PC-3 (cell line): ENCODE measurements at regions not wholly inside any gene's neighbourhood (a gene's known extent, or its start where the extent isn't known, plus 50 kb on each side); places are given as distances from the start of the nearest gene placed in this dataset.

ENCODE experiments used
- ATAC-seq: fragments of 200-7000 bp; cut with Tn5 transposase; 2 replicates; pipeline ENCODE4 v1.9.1; 2020; ENCODE audit warnings: mild to moderate bottlenecking, moderate library complexity
- BruUV-seq: library from RNA; stranded (reverse); fragments of 400-500 nt; replicated peaks from 2 replicates; lab custom pipeline; 2021; lab: Mats Ljungman, UMichigan
- CTCF ChIA-PET: fragments of 300-600 bp; sonication (Branson Sonifier 250); formaldehyde crosslinking; loops from one replicate; lab custom pipeline; 2022; ENCODE audit warnings: antibody characterized with exemption; lab: Charles Lee
- POLR2A ChIA-PET: fragments of 300-600 bp; sonication (Branson Sonifier 250); formaldehyde crosslinking; loops from one replicate; lab custom pipeline; 2022; ENCODE audit warnings: antibody characterized with exemption; ENCODE audit not compliant: unreplicated experiment; lab: Charles Lee
- DNase-seq: peaks from one replicate; pipeline ENCODE4 v3.0.0-alpha.2; 2015
- H2AFZ ChIP-seq: fragments of 300-600 bp; sonication (generic); 2 replicates; pipeline ENCODE4 v1.6.0; 2016; ENCODE audit warnings: antibody characterized with exemption, low read length
- H3F3A ChIP-seq: fragments of 300-600 bp; sonication (generic); one replicate; pipeline ENCODE4 v1.6.0; 2017; ENCODE audit warnings: antibody characterized with exemption, low read length, control low read depth, mild to moderate bottlenecking; ENCODE audit not compliant: unreplicated experiment
- H3K27ac ChIP-seq: fragments of 300-600 bp; sonication (generic); 2 replicates; pipeline ENCODE4 v1.5.1; 2016; ENCODE audit warnings: mild to moderate bottlenecking, low read length
- H3K27me3 ChIP-seq: fragments of 300-600 bp; sonication (generic); 2 replicates; pipeline ENCODE4 v1.6.1; 2016; ENCODE audit warnings: low read length, mixed read lengths
- H3K36me3 ChIP-seq: fragments of 300-600 bp; sonication (generic); 2 replicates; pipeline ENCODE4 v1.6.1; 2016; ENCODE audit warnings: low read depth, mixed run types, low read length, mixed read lengths
- H3K4me1 ChIP-seq: fragments of 300-600 bp; sonication (generic); 2 replicates; pipeline ENCODE4 v1.5.1; 2016; ENCODE audit warnings: low read length; ENCODE audit not compliant: insufficient read depth
- H3K4me2 ChIP-seq: fragments of 300-600 bp; sonication (generic); 2 replicates; pipeline ENCODE4 v1.6.0; 2016; ENCODE audit warnings: low read length
- H3K4me3 ChIP-seq: fragments of 300-600 bp; sonication (generic); 2 replicates; pipeline ENCODE4 v1.5.1; 2016; ENCODE audit warnings: mild to moderate bottlenecking, low read length, mixed read lengths
- H3K79me2 ChIP-seq: fragments of 300-600 bp; sonication (generic); 2 replicates; pipeline ENCODE4 v1.6.1; 2017; ENCODE audit warnings: low read length, mixed read lengths
- H3K9ac ChIP-seq: fragments of 300-600 bp; sonication (generic); 2 replicates; pipeline ENCODE4 v1.6.0; 2016; ENCODE audit warnings: mild to moderate bottlenecking, low read length
- H3K9me2 ChIP-seq: fragments of 300-600 bp; sonication (generic); replicated peaks from 2 replicates; pipeline ENCODE4 v1.6.1; 2016; ENCODE audit warnings: mixed run types, low read length, mixed read lengths
- H3K9me3 ChIP-seq: fragments of 300-600 bp; sonication (generic); 2 replicates; pipeline ENCODE4 v1.6.1; 2016; ENCODE audit warnings: low read length, mixed read lengths
- H4K20me1 ChIP-seq: fragments of 300-600 bp; sonication (generic); 2 replicates; pipeline ENCODE4 v1.6.1; 2016; ENCODE audit warnings: low read length, mixed read lengths
- CTCF ChIP-seq: fragments of 300-600 bp; sonication (generic); conservative IDR thresholded peaks from 2 replicates; pipeline ENCODE4 v1.5.1; 2017; ENCODE audit warnings: antibody characterized with exemption, low read depth, mild to moderate bottlenecking, low read length
- EZH2 ChIP-seq: fragments of 300-600 bp; sonication (generic); IDR thresholded peaks from one replicate; pipeline ENCODE4 v1.6.1; 2017; ENCODE audit warnings: antibody characterized with exemption, mild to moderate bottlenecking, low read length; ENCODE audit not compliant: unreplicated experiment
- EZH2phosphoT487 ChIP-seq: fragments of 300-600 bp; sonication (generic); IDR thresholded peaks from 2 replicates; pipeline ENCODE4 v1.6.1; 2018; ENCODE audit warnings: mild to moderate bottlenecking, antibody characterized with exemption, low read length, borderline replicate concordance
- intact Hi-C: fragments of 100-400 bp; cut with micrococcal nuclease; formaldehyde crosslinking; loops from 2 replicates; pipeline ENCODE4 v1.9.0; 2023

GRCh38 chr21:34204481-34205439 lies 131.4 kb downstream of the MRPS6 start:
- H3K4me3 ChIP-seq: no peak overlapping the region
- no peak overlapping the region for H3K4me2 ChIP-seq
- TF ChIP-seq EZH2phosphoT487 (no peak), CTCF (no peak), EZH2 (no peak)
- H3F3A ChIP-seq: no peaks in the 10 kb centered on the region
- H3K9me3 ChIP-seq: no peaks in the 10 kb centered on the region
- no peaks in the 10 kb centered on the region for H4K20me1 ChIP-seq
- H3K27me3 ChIP-seq: no peaks in the 10 kb centered on the region
- ChIA-PET CTCF (no interaction called here), POLR2A (no interaction called here)
- DNase-seq: no peak
- no peak overlapping the region for H3K27ac ChIP-seq
- H2AFZ ChIP-seq: no peak overlapping the region
- intact Hi-C loops: loop anchor here (5.0 kb wide), 1 partner anchor 122 kb away; no protein-coding TSS in a partner anchor
- H3K36me3 ChIP-seq: no peaks in the 10 kb centered on the region
- H3K9ac ChIP-seq: no peak overlapping the region
- ATAC-seq: no peak
- H3K79me2 ChIP-seq: no peaks in the 10 kb centered on the region
- no peaks in the 10 kb centered on the region for H3K9me2 ChIP-seq
- peaks cover 17% of the 10 kb centered on the region for H3K4me1 ChIP-seq
- no TSS peak for BruUV-seq

GRCh38 chr21:34205811-34206571 lies 132.6 kb downstream of the MRPS6 start:
- Histone ChIP-seq H3K9me3 (no peaks in the 10 kb centered on the region), H3K4me3 (no peak overlapping the region), H3K27me3 (no peaks in the 10 kb centered on the region), H3F3A (no peaks in the 10 kb centered on the region), H3K9ac (no peak overlapping the region), H3K27ac (no peak overlapping the region), H3K79me2 (no peaks in the 10 kb centered on the region), H2AFZ (no peak overlapping the region), H3K9me2 (no peaks in the 10 kb centered on the region), H4K20me1 (no peaks in the 10 kb centered on the region), H3K4me2 (peak overlapping the region; percentile 50), H3K4me1 (peaks cover 17% of the 10 kb centered on the region), H3K36me3 (no peaks in the 10 kb centered on the region)
- ChIA-PET POLR2A (no interaction called here), CTCF (interaction anchor here (0.7 kb wide), 1 partner anchor 142 kb away, joined by 3 read pairs; no protein-coding TSS in a partner anchor)
- no peak for TF ChIP-seq EZH2
- no peak for TF ChIP-seq EZH2phosphoT487
- ATAC-seq (peak; percentile 64), DNase-seq (peak; percentile 58)
- intact Hi-C loops: loop anchor here (5.0 kb wide), 1 partner anchor 124 kb away; no protein-coding TSS in a partner anchor
- no TSS peak for BruUV-seq

GRCh38 chr21:34213959-34214358 lies 140.6 kb downstream of the MRPS6 start:
- TF ChIP-seq EZH2phosphoT487 (no peak), EZH2 (no peak), CTCF (no peak)
- no TSS peak for BruUV-seq
- Histone ChIP-seq H3K36me3 (no peaks in the 10 kb centered on the region), H3K27me3 (0 out of 2 replicates have a peak, but pooled peaks cover 2% of the 10 kb centered on the region), H4K20me1 (no peaks in the 10 kb centered on the region), H3K4me2 (no peak overlapping the region), H3K27ac (no peak overlapping the region), H3K9me2 (no peaks in the 10 kb centered on the region), H3F3A (no peaks in the 10 kb centered on the region), H3K79me2 (no peaks in the 10 kb centered on the region), H3K9me3 (no peaks in the 10 kb centered on the region), H3K9ac (no peak overlapping the region), H2AFZ (no peak overlapping the region), H3K4me3 (no peak overlapping the region), H3K4me1 (no peaks in the 10 kb centered on the region)
- no peak for ATAC-seq
- intact Hi-C loops: no loop called here
- CTCF ChIA-PET: no interaction called here
- no peak for DNase-seq
- POLR2A ChIA-PET: no interaction called here
